NCI-H345 treated with DMSO at 0.1 percent for 48 hours (cell line): ENCODE measurements at regions not wholly inside any gene's neighbourhood (a gene's known extent, or its start where the extent isn't known, plus 50 kb on each side); places are given as distances from the start of the nearest gene placed in this dataset.
"Not testable (repeated sequence)": the region's sequence is repeated elsewhere in the genome, so short reads cannot be mapped to it uniquely, and the experiment has no call there.

Source experiments
- DNase-seq: peaks from one replicate; lab custom pipeline; 2025; ENCODE audit not compliant: unreplicated experiment; lab: John Stamatoyannopoulos, UW

GRCh38 chr21:32823296-32823695, 51.7 kb upstream of the PAXBP1 start:
- DNase-seq: not testable (repeated sequence)

GRCh38 chr21:32824950-32825349, 53.4 kb upstream of the PAXBP1 start:
- DNase-seq: no peak

- DNase-seq: peak; percentile 33
Observed at GRCh38 chr21:32826329-32827167, 55.0 kb upstream of the PAXBP1 start.

- DNase-seq: no peak
Observed at GRCh38 chr21:32828908-32829307, 57.4 kb upstream of the PAXBP1 start.

- no peak for DNase-seq
Observed at GRCh38 chr21:32829504-32829903, 57.9 kb upstream of the PAXBP1 start.

- not testable (repeated sequence) for DNase-seq
Observed at GRCh38 chr21:32831779-32832178, 60.2 kb upstream of the PAXBP1 start.

GRCh38 chr21:32834211-32834915, 62.8 kb upstream of the PAXBP1 start:
- DNase-seq: no peak

GRCh38 chr21:32834916-32835235, 63.3 kb upstream of the PAXBP1 start:
- DNase-seq: no peak

GRCh38 chr21:32842146-32842545, 70.6 kb upstream of the PAXBP1 start:
- no peak for DNase-seq

- DNase-seq: no peak
Observed at GRCh38 chr21:32843561-32843960, 72.0 kb upstream of the PAXBP1 start.

- DNase-seq: no peak
Observed at GRCh38 chr21:32844076-32844475, 72.5 kb upstream of the PAXBP1 start.

- no peak for DNase-seq
Observed at GRCh38 chr21:32844653-32845436, 73.3 kb upstream of the PAXBP1 start.

- DNase-seq: no peak
Observed at GRCh38 chr21:32858628-32859027, 87.1 kb upstream of the PAXBP1 start.

- no peak for DNase-seq
Observed at GRCh38 chr21:32860399-32860798, 88.8 kb upstream of the PAXBP1 start.

- DNase-seq: no peak
Observed at GRCh38 chr21:32861866-32862265, 90.3 kb upstream of the PAXBP1 start.

GRCh38 chr21:32867597-32867996, 96.0 kb upstream of the PAXBP1 start:
- no peak for DNase-seq

GRCh38 chr21:32868631-32869454, 97.3 kb upstream of the PAXBP1 start:
- DNase-seq: no peak

- DNase-seq: no peak
Observed at GRCh38 chr21:32869459-32869858, 97.9 kb upstream of the PAXBP1 start.

GRCh38 chr21:32876426-32876825, 104.9 kb upstream of the PAXBP1 start:
- no peak for DNase-seq

- not testable (repeated sequence) for DNase-seq
Observed at GRCh38 chr21:32877888-32878287, 106.3 kb upstream of the PAXBP1 start.

GRCh38 chr21:32878661-32879060, 107.1 kb upstream of the PAXBP1 start:
- DNase-seq: no peak
